ENCODE measurements at regions not wholly inside any gene's neighbourhood (a gene's known extent, or its start where the extent isn't known, plus 50 kb on each side); places are given as distances from the start of the nearest gene placed in this dataset.

- DNase-seq (ENCODE audit: low spot score) = no peak
These were observed 50.3 kb upstream of the SORBS2 start for GRCh38 chr4:185862340-185862739.

DNA sequence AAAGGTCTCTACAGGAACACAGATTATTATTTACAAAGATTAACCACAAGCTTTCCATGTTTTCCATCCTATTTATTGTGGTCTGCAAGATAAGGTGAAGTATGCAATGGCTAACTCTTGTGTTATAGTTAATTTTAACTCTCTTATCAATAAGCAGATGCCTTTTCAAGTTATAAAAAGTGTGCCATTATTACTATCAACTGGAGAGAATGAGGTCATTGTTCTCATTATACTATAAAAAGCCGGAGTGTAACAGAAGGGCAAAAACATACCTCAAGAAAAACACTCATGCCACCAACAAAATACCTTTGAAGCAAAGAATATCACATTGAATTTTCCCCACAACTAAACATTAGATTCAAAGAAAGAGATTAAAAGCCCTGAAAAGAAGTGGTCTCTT lies 52.0 kb upstream of the SORBS2 start:
- DNase-seq (ENCODE audit: low spot score) = no peak

- peak; percentile 57 for DNase-seq (ENCODE audit: low spot score)
These were observed 53.9 kb upstream of the SORBS2 start for GRCh38 chr4:185865901-185866328.

DNA sequence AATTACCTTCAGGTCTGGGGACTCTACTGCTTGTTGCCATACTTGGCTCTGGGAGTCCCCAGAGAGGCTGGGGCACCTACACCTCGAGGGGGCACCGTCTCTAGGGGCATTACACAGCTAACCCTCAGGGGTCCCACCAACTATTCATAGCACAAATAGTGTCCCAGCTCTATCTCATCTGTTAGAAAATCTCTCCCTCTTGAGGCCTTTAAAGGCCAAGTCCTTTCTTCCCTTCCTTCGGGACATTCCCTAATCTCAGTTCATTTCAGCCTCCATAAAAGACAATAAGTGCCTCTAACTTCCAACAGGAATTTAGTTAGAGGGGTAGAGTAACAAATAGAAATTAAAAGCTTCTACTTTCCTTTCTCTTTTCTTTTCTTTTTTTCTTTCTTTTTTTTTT lies 55.8 kb upstream of the SORBS2 start:
- DNase-seq (ENCODE audit: low spot score) = no peak

DNA sequence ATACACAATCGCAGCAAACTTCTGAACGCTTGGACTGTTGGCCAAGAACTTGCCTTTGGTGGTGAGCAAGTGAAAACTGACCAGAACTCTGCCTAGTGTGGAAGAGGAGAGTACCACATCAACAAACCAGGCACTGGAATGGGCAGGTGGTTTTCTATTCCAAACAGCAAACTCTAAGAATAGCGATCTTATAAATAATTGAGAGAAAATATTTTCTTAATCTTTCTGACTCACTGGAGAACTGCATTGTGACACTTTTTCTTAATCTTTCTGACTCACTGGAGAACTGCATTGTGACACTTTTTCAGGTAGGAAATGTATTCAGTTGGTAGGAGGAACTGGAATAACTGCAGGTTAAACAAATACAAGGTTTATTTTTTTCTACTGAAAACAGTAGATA lies 57.0 kb upstream of the SORBS2 start:
- no peak for DNase-seq (ENCODE audit: low spot score)

DNA sequence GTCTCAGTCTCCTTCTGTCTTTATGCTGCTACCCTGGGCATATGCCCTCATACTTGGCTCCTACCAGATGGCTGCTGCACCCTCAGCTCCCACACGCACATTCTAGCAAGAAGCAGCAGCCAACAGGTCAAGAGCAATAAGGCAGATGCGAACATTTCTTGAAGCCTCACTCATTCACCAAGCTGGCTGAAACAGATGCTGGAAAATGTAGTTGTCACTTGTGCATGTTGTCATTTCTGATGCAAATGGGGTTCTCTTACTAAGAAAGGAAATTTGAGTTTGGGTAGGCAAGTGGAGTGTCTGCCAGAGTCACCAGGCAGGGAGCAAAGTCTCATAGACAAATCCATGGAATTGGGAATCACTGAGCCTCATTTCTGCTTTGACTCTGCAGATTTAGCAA lies 57.4 kb upstream of the SORBS2 start:
- DNase-seq (ENCODE audit: low spot score) = no peak

- no peak for DNase-seq (ENCODE audit: low spot score)
These were observed 58.4 kb upstream of the SORBS2 start for GRCh38 chr4:185870366-185870765.

DNA sequence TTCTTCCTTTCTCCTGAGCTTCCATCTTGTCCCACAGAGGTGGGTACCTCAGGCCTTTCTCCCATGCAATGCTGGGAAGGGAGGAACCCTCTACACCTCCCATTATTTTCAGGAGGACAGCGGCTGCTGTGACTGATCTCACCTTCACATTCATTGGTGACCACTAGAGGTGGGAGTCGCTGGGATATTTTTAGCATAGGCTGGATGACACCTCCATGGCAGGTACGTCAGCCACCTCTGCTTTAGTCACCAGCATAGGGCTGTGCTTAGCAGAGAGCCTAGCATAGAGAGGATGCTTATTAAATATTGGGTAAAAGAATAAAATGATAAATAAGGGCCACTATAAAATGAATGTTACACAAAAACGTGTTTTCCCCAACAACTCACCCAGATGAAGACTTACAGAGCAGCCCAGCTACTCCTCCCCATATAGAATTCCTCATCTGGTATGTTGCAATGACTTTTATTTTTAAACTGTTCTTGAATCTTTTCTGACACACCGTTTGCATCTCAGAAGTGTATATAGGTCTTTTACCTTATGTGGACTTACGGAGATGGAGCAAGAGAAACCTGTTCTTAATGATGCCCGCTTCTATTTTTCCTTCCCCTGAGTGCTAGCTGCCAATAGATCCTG lies 60.9 kb upstream of the SORBS2 start:
- no peak for DNase-seq (ENCODE audit: low spot score)

- DNase-seq (ENCODE audit: low spot score) = no peak
These were observed 62.7 kb upstream of the SORBS2 start for GRCh38 chr4:185874516-185875230.

- DNase-seq (ENCODE audit: low spot score) = no peak
These were observed 63.4 kb upstream of the SORBS2 start for GRCh38 chr4:185875316-185875907.

DNA sequence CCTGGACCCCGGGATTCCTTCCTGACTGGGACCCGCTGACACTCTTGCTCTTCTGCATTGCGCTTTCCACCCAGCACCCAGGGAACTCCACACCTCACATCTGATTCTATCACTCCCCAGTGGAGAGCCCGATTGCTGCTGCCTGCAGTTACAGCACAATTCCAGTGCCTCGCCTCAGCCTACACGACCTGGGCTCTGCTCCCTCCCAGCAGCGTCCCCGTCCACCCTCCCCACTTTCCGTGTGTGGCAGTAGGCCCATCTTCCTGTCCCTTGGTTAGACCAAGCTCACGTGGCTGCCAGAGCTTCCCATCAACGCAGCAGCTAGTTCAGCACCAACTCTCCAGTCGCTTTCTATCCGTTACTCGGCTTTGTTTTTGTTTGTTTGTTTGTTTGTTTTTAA lies 66.6 kb upstream of the SORBS2 start:
- no peak for DNase-seq (ENCODE audit: low spot score)

- DNase-seq (ENCODE audit: low spot score) = no peak
These were observed 67.8 kb upstream of the SORBS2 start for GRCh38 chr4:185879666-185880312.

GRCh38 chr4:185880571-185880970 lies 68.6 kb upstream of the SORBS2 start:
- DNase-seq (ENCODE audit: low spot score) = no peak

- DNase-seq (ENCODE audit: low spot score) = no peak
These were observed 69.4 kb upstream of the SORBS2 start for GRCh38 chr4:185881430-185881829.

GRCh38 chr4:185883591-185883990 lies 71.6 kb upstream of the SORBS2 start:
- no peak for DNase-seq (ENCODE audit: low spot score)

DNA sequence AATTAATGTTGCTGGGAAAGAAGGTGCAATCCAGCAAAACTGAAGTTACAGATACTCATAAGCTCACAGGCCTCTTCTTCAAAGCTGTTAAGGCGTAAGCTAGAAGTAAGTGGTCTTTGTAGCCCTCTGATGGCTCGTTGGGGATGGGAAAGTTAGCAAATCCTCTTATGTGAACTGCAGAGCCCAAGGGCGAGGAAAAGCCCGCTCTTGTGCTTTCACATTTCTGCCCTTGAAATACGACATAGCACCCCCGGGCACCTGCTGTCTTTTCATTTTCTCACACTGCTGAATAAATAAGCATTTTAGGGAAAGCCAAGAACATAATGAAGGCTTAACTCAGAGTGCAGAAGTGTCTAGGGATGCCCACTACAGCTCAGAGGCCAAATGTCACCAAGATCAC lies 73.1 kb upstream of the SORBS2 start:
- DNase-seq (ENCODE audit: low spot score) = no peak

DNA sequence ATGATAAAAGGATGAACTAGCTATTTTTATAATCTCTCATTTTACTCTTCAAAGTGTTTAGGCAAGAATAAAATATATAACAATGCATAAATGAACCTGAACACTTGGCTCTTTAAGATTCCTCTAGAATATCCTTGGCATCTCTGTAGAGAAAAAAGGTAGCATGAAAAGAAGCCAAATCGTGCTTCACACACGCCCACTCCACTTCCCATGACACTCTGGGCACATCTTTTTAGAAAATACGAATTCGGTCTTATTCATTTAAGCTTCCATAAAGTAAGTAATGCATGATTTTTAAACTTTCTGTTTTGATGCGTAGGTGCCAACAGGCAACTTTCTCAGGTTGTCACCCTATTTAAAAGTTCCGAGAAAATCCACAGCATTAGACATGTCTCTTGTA lies 73.6 kb upstream of the SORBS2 start:
- no peak for DNase-seq (ENCODE audit: low spot score)

- no peak for DNase-seq (ENCODE audit: low spot score)
These were observed 75.0 kb upstream of the SORBS2 start for GRCh38 chr4:185886832-185887524.

- no peak for DNase-seq (ENCODE audit: low spot score)
These were observed 76.7 kb upstream of the SORBS2 start for GRCh38 chr4:185888676-185889075.

DNA sequence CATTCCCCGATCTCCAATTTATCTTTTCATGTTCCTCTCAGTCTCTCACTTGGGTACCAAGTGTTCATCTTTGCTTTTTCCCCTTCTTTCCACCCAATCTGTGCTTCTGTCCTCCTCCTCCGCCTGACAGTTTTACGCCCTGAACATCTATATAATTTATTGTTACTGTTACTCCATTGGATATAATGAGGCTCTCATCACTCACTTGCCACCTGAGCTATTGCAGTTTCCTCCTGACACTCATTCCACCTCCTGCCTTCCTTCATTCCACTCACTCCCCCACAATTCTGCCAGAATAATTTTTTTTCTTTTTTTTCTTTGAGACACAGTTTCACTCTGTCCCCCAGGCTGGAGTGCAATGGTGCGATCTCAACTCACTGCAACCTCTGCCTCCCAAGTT lies 77.6 kb upstream of the SORBS2 start:
- no peak for DNase-seq (ENCODE audit: low spot score)

DNA sequence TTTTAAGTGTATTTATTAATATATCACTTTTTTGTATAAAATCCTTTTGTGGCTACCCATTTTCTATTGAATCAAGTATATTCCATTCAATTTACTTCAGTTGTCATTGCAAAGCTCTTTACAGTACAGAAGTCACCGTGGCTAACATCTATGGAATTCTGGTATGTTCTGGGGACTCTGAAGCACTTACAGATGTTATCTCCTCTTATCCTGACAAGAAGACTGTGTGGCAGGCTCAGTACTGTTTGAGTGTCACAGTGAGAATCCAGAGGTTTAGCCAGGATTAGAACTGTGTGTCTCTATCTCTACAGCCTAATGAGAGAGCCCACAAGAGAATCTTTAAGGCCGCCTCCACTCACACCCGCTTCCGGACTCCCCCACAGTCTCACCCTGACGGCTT lies 78.2 kb upstream of the SORBS2 start:
- DNase-seq (ENCODE audit: low spot score) = no peak

GRCh38 chr4:185892165-185892564 lies 80.2 kb upstream of the SORBS2 start:
- DNase-seq (ENCODE audit: low spot score) = no peak
